ENCODE measurements at regions not wholly inside any gene's neighbourhood (a gene's known extent, or its start where the extent isn't known, plus 50 kb on each side); places are given as distances from the start of the nearest gene placed in this dataset.

GRCh38 chr6:82767037-82767436 lies 298.6 kb downstream of the UBE3D start:
- no peak for TF ChIP-seq CTCF (IDR thresholded peaks at IDR 0.05)
- TF ChIP-seq POLR2AphosphoS5 (IDR thresholded peaks at IDR 0.05): no peak

All from breast epithelium (tissue), 3 donors.